GM19455 (cell line): ENCODE measurements at regions not wholly inside any gene's neighbourhood (a gene's known extent, or its start where the extent isn't known, plus 50 kb on each side); places are given as distances from the start of the nearest gene placed in this dataset.
"Not testable (repeated sequence)": the region's sequence is repeated elsewhere in the genome, so short reads cannot be mapped to it uniquely, and the experiment has no call there.

Experiments
- ATAC-seq: cut with Tn5 transposase; IDR thresholded peaks from one replicate; pipeline ENCODE4 v1.9.1; 2021; ENCODE audit not compliant: unreplicated experiment

DNA sequence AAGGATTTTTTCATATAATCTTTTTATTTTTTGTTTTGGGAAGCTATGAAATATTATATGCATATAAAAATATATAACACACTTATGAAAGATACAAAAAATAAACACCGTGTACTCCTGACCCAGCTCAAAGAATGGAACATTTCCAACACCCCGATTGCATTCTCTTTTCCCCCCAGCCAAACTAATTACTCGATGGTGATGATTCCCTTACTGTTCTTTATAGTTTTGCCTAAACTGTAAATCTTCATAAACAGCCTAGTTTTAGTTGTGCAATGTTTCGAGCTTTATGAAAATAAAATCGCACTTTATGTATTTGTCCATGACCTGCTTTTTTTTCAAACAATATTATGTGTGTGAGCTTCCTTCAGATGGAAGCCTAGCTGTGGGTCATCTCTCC, 352.0 kb upstream of the KAZN start:
- ATAC-seq = no peak

DNA sequence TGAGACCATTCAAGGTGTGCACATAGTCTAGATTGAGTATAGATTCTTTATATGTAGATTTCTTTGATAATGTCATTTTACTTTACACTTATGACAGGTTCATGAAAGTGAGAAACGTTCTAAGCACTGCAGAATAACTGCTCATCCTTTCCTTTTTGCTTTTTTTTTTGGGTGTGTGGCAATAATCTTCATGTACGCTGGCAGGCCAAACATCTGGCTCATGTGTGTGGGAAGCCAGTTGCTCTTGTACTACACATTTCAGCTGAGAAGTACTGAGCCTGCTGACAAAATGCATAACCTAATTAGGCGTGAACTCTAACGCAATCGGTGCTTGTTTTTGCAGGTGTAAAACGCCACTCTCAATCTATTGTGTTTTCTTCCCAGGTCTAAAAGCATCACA, 350.8 kb upstream of the KAZN start:
- no peak for ATAC-seq

DNA sequence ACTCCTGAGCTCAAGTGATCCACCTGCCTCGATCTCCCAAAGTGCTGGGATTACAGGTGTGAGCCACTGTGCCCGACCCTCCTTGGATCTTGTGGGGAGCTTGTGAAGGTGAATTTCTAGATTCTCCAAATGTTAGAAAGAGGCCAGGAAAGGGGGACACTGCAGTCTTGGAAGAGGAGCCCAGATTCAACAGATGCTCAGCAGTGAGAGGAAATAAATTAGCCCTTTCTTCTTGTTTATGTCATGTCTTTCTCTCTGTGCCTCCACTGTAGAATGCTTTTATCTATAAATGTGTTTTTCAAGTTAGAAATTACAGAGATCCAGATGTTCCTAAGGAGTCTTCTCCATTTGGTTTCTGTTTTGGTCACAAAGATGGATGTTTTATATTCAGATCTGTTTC, 346.6 kb upstream of the KAZN start:
- no peak for ATAC-seq

DNA sequence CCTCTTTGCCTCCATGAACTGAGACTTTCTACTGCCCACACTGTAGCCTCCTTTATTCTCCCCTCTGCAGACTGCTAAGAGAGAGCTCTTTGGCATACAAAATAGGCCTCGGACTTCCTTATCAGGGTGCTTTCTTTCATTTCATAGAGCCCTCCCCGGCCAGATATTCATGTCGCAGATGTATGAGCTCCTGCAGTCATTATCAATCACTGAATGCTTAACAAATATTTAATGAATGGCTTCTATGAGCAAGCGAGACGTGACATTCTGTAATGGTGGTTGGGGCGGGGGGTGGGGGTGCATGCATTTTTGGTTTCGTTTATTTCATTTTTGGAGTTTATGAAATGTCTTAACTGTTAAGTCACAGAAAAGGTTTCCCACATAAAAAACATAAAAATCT, 344.8 kb upstream of the KAZN start:
- ATAC-seq = no peak

DNA sequence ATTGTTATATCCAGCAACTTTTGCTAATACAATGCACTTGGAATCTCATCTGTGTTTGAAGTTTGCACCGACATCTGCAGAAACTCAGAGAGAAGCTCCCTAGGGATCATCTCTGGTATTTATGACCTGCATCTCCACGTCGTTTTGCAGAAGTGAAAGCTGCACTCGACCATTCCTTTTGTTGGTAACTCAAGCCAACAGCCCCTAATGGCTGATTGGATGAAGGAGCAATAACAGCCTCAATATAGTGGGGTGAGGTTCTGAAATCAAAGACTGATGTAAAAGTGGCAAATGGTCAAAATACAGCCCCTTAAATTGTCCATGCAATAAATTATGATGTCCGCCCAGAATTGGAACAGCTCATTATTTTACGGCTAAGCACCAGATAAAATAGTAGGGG, 344.2 kb upstream of the KAZN start:
- ATAC-seq = no peak

DNA sequence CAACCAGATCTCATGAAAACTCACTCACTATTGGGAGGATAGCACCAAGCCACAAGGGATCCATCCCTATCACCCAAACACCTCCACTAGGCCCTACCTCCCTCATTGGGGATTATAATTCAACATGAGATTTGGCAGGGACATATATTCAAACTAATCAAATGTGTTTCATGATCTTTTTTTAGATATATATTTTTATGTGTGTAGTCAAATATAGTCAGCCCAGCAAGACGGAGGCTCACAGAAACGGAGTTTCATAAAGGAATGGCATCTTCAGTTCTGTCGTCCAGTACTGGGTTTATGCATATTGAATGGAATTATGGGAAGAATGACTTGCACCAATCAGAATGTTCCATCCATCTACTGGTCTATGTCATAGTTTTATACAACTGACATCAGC, 343.3 kb upstream of the KAZN start:
- ATAC-seq = no peak

DNA sequence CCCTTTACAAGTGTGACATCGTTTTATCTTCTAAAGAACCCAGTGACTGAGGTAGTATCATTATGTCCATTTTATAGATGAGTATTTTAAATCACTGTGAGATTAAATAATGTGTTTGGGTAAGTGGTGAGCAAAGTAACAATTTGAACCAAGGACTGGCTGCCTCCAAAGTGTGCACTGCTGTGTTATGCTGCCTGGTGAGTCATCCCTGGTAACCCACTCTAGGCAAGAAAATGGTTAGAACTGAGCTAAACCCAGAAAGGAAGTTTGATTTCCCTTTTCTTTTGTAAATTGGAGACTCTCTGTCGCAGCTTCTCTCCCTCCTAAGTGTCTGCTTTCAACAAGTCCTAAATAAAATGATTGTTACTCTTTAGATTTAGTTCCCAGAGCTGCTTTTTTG, 342.8 kb upstream of the KAZN start:
- ATAC-seq = no peak

DNA sequence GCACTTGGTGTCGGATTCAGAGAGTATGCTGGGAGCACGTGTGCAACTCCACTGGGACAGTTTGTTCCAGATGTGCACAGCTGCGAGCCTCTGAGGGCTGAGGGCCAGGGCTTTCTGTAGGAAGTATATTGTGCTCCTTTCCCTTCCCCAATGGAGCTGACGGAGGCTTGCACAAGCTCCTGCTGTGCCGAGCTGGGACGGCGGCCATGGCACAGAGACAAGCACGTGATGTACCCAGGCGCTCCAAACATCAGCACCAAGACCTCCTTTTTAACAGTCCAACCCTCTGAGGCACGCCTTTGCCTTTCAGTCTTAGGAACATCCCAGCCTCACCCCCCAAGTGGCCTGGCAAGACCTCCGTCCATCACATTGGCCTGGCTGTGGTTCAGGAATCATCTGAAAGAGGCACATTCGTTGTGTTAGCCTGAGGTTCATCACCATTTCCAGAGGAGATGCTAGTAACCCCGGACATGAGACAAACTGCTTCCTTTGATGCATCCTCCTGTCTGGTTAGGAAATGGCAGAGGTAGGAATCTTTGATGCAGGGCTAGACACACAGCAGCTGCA, 339.2 kb upstream of the KAZN start:
- no peak for ATAC-seq

DNA sequence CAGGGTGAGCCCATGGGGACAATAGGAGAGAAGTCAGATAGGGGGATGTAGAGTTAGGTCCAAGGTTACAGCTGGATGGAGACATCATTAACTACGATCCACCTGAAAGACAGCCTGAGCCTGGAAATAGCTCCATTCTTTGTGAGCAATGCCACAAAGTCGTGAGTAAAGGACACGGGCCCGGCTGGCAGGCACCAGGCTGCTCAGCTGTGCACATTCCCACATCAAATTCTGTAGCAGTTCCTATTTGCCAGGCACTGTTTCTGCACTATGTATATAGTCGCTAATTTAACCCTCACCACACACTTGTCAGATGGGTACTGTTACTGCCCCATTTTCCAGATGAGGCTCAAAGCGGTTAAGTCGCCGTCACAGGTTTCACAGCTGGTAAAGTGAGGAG, 338.0 kb upstream of the KAZN start:
- no peak for ATAC-seq

DNA sequence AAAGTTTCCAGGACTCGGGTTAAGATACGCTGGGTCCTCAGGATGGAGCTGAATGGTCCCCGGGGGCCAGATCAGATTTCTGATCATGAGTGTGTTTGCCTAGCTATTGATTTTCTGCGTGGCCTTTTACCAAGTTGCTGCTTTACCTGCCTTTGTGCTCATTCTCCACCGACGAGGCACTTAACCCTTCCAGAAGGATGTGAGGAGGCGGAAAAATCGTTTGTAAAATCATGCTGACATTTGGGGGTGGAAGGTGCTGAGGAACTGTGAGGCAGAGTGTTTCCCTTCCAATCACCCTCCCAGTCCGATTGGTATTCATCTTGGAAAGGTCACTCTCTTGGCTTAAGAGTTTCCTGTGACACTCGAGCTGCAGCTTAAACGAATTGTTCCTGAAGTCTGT, 337.1 kb upstream of the KAZN start:
- ATAC-seq = no peak

DNA sequence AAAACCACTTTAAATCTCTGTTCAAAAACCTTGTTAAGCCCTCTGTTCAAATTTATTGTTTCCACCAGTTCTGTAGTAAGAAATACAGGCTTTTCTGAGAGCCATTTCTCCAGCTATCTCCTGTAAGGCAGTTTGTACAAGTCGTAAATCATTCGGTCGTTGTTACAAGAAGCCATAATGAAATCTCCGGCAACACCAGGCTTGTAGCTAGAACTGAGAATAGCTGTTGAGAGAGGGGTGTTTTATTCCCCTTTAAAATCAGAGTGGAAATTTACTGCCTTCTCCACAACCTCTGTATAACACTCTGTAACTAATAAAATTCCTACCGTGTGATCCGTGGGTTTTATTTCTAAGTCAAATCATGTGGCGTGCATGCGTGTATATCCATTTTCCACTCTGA, 335.8 kb upstream of the KAZN start:
- no peak for ATAC-seq

DNA sequence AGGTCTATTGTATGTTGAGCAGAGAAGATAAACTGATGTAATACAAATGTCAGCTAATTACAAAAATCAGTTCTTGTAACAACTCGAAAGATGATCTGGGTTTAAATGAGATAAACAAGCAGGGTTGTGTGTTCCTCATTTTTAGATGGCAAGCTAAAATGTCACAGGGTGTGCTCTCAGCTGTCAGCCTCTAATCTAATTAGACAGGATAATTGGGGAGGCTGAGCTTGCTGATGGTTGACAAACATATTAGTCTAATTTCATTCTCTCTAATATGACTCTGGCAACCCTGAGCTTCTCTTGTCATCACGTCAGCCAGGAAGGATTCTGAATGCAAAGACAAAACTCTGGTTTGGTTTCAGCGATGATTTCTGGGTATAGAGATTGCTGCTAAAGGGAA, 335.3 kb upstream of the KAZN start:
- ATAC-seq = no peak

DNA sequence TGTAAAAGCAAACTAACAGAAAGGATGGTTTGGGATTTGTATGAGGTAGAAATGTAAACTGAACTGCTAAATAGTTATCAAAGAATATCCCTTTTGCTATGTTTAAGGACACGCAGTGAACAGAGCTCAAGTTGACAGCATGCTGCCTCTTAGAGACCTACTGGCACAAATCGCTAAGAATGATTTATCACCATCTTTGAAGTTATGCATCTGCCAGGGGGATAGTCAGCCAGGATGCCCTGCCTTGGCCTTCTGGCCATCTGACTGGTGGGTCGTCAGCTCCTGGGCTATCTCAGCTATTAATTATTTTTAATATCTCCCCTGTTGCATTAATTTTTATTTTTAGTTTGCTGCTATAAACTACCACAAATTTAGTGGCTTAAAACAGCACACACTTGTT, 334.8 kb upstream of the KAZN start:
- no peak for ATAC-seq

DNA sequence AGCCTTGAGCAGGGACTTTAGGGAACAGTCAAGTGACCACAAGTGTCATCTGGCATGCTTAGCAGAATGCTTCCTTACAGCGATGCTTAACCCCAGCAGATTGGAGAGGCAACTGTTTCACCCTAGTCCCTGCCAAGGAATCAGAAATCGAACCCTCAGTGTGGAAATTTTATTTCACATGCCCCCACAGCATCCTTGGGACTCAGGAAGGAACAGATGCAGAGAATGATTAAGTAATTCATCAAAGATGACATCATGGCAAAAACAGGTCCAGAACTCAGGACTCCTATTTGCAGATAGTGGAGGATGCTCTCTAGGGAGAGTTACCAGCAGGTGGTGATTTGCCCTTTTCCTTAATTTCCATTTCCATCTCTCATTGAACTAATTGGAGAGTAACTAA, 333.0 kb upstream of the KAZN start:
- ATAC-seq = no peak

DNA sequence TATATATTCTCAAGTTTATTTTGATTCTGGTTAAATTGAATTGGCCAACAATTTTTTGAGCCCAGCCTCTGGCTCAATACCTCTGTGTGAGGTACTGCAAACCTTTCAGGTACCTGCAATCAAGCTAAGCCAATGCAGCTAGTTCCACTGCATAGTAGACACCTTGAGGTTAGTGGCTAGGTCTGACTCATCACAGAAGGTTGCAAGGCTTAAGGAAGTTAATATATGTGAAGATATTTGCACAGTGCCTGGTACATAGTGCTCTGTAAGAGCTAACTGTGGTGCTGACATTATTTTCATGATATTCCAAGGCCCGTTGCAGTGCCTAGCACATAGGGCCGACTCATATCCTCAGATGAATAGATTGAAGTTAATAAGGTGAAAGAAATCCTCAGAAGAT, 330.5 kb upstream of the KAZN start:
- ATAC-seq = no peak

DNA sequence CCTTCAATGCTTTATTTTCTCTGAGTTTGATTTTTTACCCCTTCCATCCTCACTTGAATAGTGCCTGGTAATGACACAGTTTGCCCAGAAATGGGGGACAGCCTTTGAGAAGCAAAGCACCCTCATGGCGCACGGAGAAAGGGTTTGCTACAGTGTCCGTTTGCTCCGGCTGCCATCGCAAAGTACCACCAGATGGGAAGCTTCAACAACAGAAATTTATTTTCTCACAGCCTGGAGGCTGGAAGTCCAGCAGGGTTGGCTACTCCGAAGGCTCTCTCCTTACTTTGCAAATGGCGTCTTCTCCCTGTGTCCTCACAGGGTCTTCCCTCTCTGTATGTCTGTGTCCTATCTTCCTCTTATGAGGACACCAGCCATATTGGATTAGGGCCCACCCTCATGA, 327.7 kb upstream of the KAZN start:
- no peak for ATAC-seq

DNA sequence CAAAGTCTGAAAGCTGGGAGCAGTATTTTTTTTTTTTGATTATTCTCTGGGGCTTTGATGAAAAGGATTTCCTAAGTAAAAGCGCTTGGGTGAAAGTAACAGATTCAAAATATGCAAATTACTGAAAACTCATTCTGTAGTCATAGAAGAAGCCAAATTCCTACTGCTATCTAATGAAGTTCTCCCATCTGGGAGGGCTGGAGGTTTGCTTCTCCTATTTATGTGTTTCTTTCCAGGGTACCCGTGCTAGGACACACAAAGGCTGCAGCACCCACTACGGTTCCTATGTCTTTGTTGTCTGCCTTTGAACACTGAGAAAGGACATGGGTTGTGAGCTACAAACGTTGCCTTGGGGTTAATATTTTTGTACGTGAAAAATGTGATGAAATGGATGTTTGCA, 324.7 kb upstream of the KAZN start:
- ATAC-seq = no peak

DNA sequence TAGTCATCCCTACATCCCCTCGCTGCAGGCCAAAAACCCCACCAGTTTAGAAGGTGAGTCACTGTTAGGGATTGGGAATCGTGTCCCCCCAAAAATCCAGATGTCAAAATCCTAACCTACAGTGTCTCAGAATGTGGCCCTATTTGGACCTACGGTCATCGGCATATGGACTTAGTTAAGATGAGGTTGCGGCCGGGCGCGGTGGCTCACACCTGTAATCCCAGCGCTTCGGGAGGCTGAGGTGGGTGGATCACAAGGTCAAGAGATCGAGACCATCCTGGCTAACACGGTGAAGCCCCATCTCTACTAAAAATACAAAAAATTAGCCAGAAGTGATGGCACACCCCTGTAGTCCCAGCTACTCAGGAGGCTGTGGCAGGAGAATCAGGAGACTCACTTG, 318.6 kb upstream of the KAZN start:
- not testable (repeated sequence) for ATAC-seq

DNA sequence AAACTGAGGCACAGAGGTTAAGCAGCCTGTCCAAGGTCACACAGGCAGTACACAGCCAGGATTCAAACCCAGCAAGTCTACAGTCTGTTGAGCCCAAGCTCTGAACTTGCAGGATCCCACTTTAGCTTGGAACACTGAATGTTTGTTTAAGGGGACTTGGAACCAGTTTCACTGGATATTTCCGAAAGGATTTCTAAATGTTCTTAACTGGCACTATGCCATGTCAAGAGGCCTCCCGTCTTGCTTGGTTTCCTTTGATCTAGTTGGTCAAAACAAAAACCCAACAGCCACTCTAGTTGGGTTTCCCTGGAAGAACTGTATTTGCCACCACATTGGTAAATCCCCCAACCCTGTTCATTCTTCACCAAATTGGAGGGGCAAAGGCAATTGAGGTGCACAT, 317.6 kb upstream of the KAZN start:
- no peak for ATAC-seq

DNA sequence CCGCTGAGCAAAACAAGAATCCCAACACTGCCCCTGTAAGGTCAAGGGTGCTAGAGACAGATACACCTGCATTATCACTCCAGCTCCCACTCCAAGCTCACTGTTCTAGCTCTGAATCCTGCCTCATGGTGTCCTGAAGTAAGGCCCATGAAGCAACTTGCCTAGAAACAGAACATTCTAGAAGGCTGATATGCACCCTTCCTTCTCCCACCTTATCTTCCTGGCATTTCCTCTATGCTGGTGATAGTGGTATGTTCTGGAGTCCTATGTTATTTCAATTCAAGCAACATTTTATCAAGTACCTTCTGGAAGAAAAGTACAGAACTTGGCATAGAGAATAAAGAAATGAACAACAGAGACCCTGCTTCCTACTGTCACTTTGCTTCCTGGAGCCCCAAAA, 317.1 kb upstream of the KAZN start:
- ATAC-seq = no peak

DNA sequence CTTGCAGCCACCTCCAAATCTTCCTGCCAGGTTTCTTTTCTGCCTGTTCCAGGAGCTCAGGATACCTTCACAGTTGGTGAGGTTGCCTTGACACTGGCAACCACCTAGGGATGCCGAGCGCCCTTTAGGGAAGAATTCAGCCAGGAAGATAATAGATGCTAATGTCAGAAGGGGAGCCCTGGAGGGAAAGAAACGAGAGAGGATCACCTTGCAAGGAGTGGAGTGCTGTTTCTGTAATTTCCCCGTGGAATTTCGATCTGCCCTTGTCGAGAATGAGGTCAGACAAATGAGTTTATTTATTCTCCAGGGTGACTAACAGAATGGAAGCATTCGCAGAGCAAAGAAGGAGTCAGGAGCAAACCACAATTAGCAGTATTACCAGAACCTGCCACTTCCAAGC, 315.8 kb upstream of the KAZN start:
- no peak for ATAC-seq

DNA sequence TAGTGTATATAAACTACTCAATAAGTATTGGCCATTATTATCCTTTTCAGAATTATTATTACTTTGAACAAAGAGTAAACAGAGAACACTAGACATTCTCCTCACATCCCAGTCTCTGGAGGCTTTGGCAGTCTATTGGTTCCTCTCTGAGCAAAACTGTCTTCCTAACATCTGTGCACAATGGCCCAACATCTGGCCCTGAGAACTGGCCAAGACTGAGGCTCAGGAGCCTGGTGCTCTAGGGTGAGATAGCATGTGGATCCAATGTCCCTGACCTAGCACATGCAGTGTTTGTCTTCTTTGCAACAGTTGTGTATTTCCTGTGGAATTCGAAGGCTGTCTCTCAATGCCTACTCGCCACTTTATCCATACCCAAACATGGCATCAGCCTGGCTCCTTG, 313.2 kb upstream of the KAZN start:
- no peak for ATAC-seq

DNA sequence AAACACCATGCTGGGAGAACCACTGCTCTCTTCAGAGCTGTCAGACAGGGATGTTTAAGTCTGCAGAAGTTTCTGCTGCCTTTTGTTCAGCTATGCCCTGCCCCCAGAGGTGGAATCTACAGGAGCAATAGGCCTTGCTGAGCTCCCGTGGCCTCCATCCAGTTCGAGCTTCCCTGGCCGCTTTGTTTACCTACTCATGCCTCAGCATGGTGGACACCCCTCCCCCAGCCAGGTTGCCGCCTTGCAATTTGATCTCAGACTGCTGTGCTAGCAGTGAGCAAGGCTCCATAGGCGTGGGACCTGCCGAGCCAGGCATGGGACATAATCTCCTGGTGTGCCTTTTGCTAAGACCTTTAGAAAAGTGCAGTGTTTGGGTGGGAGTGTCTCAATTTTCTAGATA, 307.3 kb upstream of the KAZN start:
- not testable (repeated sequence) for ATAC-seq

DNA sequence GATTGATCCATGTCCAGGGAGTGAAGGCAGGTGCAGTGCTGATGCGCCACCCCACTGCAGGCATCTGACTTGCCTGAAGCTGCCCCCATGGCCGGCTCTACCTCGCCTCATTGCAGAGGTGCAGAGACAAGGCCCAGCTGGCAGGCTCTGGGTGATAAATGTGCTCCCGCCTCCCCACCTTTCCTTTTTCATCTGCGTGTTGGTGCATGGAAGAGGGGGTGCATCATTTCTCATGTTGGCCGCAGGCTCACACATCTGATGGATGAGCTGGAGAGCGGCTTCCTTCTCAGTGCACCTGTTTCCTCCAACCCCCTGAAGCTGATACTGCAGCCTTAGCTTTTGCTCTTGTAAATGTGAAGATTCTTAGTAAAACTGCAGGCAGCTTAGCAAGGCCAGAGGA, 306.0 kb upstream of the KAZN start:
- ATAC-seq = no peak
